ENCODE measurements at regions not wholly inside any gene's neighbourhood (a gene's known extent, or its start where the extent isn't known, plus 50 kb on each side); places are given as distances from the start of the nearest gene placed in this dataset.

DNA sequence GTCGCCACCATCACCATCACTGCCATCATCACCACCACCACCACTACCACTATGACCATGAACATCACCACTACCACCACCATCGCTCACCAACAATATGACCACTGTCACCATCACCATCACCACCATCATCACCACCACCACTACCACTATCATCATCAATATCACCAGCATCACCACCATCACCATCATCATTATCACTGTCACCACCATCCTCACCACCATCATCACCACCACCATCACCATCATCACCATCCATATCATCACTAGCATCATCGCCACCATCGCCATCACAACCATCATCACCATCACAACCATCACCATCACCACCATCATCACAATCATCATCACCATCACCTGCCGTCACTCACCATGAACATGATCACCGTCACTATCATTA lies 184.6 kb downstream of the SHANK2 start:
- TF ChIP-seq, protein P1, sequence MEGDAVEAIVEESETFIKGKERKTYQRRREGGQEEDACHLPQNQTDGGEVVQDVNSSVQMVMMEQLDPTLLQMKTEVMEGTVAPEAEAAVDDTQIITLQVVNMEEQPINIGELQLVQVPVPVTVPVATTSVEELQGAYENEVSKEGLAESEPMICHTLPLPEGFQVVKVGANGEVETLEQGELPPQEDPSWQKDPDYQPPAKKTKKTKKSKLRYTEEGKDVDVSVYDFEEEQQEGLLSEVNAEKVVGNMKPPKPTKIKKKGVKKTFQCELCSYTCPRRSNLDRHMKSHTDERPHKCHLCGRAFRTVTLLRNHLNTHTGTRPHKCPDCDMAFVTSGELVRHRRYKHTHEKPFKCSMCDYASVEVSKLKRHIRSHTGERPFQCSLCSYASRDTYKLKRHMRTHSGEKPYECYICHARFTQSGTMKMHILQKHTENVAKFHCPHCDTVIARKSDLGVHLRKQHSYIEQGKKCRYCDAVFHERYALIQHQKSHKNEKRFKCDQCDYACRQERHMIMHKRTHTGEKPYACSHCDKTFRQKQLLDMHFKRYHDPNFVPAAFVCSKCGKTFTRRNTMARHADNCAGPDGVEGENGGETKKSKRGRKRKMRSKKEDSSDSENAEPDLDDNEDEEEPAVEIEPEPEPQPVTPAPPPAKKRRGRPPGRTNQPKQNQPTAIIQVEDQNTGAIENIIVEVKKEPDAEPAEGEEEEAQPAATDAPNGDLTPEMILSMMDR (IDR thresholded peaks at IDR 0.05): no peak
- TF ChIP-seq POLR2A (IDR thresholded peaks at IDR 0.05): no peak
